Esophagus squamous epithelium (tissue), 5 donors: ENCODE measurements at regions not wholly inside any gene's neighbourhood (a gene's known extent, or its start where the extent isn't known, plus 50 kb on each side); places are given as distances from the start of the nearest gene placed in this dataset.

Experiments
- DNase-seq: peaks from one replicate; lab custom pipeline; 2025; lab: John Stamatoyannopoulos, UW
- H3K27ac ChIP-seq, 4 donors: fragments of 200-600 bp; sonication (generic); one replicate each; pipeline ENCODE4 v1.5.1; 2016 to 2019; ENCODE audit warnings: mild to moderate bottlenecking in 1 of 4
- H3K27me3 ChIP-seq, 4 donors: fragments of 200-600 bp; sonication (generic); 1 replicate in 3 of 4; 2 replicates in 1 of 4; pipeline versions ENCODE4 v1.5.1 to v1.6.0; 2017 to 2021; ENCODE audit warnings: antibody characterized with exemption in 1 of 4
- H3K36me3 ChIP-seq, 3 donors: fragments of 200-600 bp; sonication (generic); one replicate each; pipeline ENCODE4 v1.5.1; 2016 to 2019
- H3K4me1 ChIP-seq, 3 donors: fragments of 200-600 bp; sonication (generic); one replicate each; pipeline ENCODE4 v1.5.1; 2017 to 2019
- H3K4me3 ChIP-seq, 4 donors: fragments of 200-600 bp; sonication (generic); 1 replicate in 3 of 4; 2 replicates in 1 of 4; pipeline ENCODE4 v1.5.1; 2016 to 2019; ENCODE audit warnings: mild to moderate bottlenecking in 2 of 4, moderate library complexity in 1 of 4
- H3K9me3 ChIP-seq, 3 donors: fragments of 200-600 bp; sonication (generic); one replicate each; pipeline ENCODE4 v1.5.1; 2016 to 2019
- CTCF ChIP-seq, 6 experiments: fragments of 450-650 bp in 4 of 6; fragments of 200-600 bp in 2 of 6; sonication (generic) in 2 of 6; IDR thresholded peaks; one replicate each; pipeline ENCODE4 v1.5.1; 2016 to 2019; ENCODE audit warnings: antibody characterized with exemption in 6 of 6, mild to moderate bottlenecking in 4 of 6, moderate library complexity in 4 of 6
- POLR2A ChIP-seq, 4 donors: fragments of 450-650 bp; IDR thresholded peaks; one replicate each; pipeline ENCODE4 v1.6.1; 2017; ENCODE audit warnings: antibody characterized with exemption in 4 of 4, mild to moderate bottlenecking in 4 of 4, moderate library complexity in 3 of 4
- WGBS, 2 donors: methylation state at CpG; one replicate each; pipeline ENCODE4 v1.1.5; 2018; 5-methylcytosine and 5-hydroxymethylcytosine counted together
- intact Hi-C: fragments of 100-400 bp; cut with DNase I; formaldehyde crosslinking; loops from one replicate; pipeline ENCODE4 v1.15.0; 2022
- donor health status: DM: yes; HTN: yes; CAD: no.

DNA sequence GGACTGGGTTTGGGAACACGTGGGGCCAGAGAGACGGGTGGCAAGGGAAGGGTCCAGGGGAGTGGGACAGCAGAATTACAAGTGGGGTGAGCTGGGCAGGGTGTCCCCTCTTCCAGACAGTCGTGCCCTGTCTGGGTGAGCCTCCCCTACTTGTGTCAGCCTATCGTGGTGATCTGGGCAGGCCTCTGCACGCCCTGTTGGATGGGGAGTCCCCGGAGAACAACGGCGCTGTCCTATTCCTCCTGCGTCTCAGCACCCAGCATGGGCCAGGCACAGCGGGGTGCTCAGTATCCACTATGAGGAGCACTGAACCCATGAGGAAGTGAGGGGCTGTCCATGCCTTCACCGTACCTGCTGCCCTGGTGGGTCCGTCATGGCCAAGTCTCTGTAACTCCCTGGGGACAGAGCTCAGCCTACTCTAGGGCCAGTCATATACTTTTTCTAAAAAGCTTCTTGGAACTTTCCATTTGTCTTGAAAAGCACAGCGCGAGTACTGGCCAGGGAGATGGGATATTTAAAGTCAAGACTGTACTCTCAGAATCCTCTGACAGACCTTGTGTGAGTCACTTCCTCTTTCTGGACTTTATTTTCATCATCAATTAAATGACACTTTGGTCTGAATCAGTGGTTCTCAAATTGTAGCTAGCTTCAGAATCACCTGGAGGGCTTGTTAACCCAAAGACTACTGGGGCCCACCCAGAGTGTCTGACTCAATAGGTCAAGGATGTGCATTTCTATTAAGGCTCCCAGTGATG, 81.7 kb upstream of the NECTIN1 start:
- Histone ChIP-seq H3K4me1 (no peaks in the 10 kb centered on the region), H3K36me3 (no peaks in the 10 kb centered on the region), H3K27me3 (peaks cover 0 to 18% (median 0%) of the 10 kb centered on the region in 4 donors), H3K27ac (no peak overlapping the region), H3K9me3 (no peaks in the 10 kb centered on the region), H3K4me3 (no peak overlapping the region)
- TF ChIP-seq POLR2A (IDR thresholded peaks at IDR 0.05) (no peak), CTCF (IDR thresholded peaks at IDR 0.05) (no peak)
- 63% methylated on average over 9 to 13 of the region's 14 CpGs for WGBS, 2 donors
- intact Hi-C loops, result no loop called here
- no peak for DNase-seq

- WGBS, 2 donors, result 70 to 77% methylated on average over 7 of the region's 7 CpGs
- Histone ChIP-seq H3K36me3 (no peaks in the 10 kb centered on the region), H3K9me3 (no peaks in the 10 kb centered on the region), H3K27me3 (peaks cover 0 to 20% (median 0%) of the 10 kb centered on the region in 4 donors), H3K4me3 (no peak overlapping the region), H3K4me1 (no peaks in the 10 kb centered on the region), H3K27ac (no peak overlapping the region)
- intact Hi-C loops, result no loop called here
- no peak for TF ChIP-seq POLR2A (IDR thresholded peaks at IDR 0.05)
- TF ChIP-seq CTCF (IDR thresholded peaks at IDR 0.05), result no peak
- DNase-seq, result no peak
Measured at GRCh38 chr11:119809346-119809745, 80.3 kb upstream of the NECTIN1 start.

GRCh38 chr11:119808407-119809185, 79.6 kb upstream of the NECTIN1 start:
- Histone ChIP-seq H3K27ac (no peak overlapping the region), H3K4me3 (no peak overlapping the region), H3K4me1 (no peaks in the 10 kb centered on the region), H3K27me3 (peaks cover 0 to 20% (median 0%) of the 10 kb centered on the region in 4 donors), H3K36me3 (no peaks in the 10 kb centered on the region), H3K9me3 (no peaks in the 10 kb centered on the region)
- intact Hi-C loops, result no loop called here
- DNase-seq, result no peak
- TF ChIP-seq CTCF (IDR thresholded peaks at IDR 0.05) (no peak), POLR2A (IDR thresholded peaks at IDR 0.05) (no peak)
- 63 to 67% methylated on average over 8 of the region's 12 CpGs for WGBS, 2 donors

DNA sequence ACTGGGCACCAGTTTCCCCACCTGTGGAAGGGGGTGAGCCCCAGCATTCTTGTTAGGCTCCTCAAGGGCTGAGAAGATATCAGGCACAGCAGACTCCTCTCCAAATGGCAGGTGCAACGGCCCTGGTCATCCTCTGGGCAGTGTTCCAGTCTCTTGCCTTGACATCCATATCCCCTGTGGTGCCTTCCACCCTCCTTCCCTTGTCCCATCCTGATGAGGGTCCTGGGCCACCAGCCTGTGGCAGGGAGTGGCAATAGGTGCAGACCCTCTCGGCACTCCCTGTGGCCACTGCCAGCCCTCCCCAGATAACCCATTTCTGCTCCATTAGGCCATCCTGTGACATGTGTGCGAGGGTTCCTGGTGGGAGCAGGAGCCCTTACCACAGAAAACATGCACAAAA, 78.8 kb upstream of the NECTIN1 start:
- H3K36me3 ChIP-seq, result no peaks in the 10 kb centered on the region
- intact Hi-C loops, result no loop called here
- no peak overlapping the region for H3K4me3 ChIP-seq
- H3K27me3 ChIP-seq, result peaks cover 0 to 20% (median 0%) of the 10 kb centered on the region in 4 donors
- 75 to 80% methylated on average over 1 to 3 of the region's 3 CpGs for WGBS, 2 donors
- TF ChIP-seq CTCF (IDR thresholded peaks at IDR 0.05) (no peak), POLR2A (IDR thresholded peaks at IDR 0.05) (no peak)
- H3K4me1 ChIP-seq, result no peaks in the 10 kb centered on the region
- DNase-seq, result no peak
- H3K9me3 ChIP-seq, result no peaks in the 10 kb centered on the region
- no peak overlapping the region for H3K27ac ChIP-seq

- no peak for DNase-seq
- H3K9me3 ChIP-seq, result no peaks in the 10 kb centered on the region
- peaks cover 0 to 20% (median 0%) of the 10 kb centered on the region in 4 donors for H3K27me3 ChIP-seq
- H3K36me3 ChIP-seq, result no peaks in the 10 kb centered on the region
- WGBS, 2 donors, result 67 to 74% methylated on average over 1 to 4 of the region's 5 CpGs
- no peak for TF ChIP-seq POLR2A (IDR thresholded peaks at IDR 0.05)
- TF ChIP-seq CTCF (IDR thresholded peaks at IDR 0.05), result no peak
- no peak overlapping the region for H3K4me3 ChIP-seq
- no peaks in the 10 kb centered on the region for H3K4me1 ChIP-seq
- intact Hi-C loops, result no loop called here
- no peak overlapping the region for H3K27ac ChIP-seq
Measured at GRCh38 chr11:119807402-119807801, 78.4 kb upstream of the NECTIN1 start.
